ENCODE measurements at regions not wholly inside any gene's neighbourhood (a gene's known extent, or its start where the extent isn't known, plus 50 kb on each side); places are given as distances from the start of the nearest gene placed in this dataset.

DNA sequence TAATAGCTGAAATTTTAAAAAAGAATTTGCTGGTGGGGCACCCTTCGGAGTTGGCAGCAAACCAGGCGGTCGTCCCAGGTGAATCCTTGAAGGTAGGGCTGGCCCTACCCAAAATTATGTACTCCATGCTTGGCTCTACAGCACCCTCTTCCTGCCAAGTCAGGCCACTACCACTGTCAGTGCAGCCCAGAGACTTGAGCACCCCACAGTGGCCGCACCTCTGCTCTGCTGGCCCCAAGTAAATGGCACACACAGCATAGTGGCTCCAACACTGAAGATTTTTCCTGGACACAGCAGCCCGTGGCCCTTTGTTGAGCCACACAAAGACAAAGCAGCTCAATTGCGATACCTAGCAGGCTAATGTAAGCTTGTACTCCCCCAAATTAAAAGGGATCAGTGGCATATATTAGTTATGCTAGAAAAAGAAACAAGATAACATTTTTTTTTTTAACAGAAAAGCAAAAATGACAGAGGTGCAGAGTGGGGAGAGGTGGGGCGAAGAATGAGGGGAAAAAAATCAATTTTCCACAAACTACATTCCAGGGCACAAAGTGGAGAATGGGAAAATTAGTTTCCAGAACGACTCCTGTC is 250.5 kb downstream of the UACA start (continued):
- TF ChIP-seq, protein P1, sequence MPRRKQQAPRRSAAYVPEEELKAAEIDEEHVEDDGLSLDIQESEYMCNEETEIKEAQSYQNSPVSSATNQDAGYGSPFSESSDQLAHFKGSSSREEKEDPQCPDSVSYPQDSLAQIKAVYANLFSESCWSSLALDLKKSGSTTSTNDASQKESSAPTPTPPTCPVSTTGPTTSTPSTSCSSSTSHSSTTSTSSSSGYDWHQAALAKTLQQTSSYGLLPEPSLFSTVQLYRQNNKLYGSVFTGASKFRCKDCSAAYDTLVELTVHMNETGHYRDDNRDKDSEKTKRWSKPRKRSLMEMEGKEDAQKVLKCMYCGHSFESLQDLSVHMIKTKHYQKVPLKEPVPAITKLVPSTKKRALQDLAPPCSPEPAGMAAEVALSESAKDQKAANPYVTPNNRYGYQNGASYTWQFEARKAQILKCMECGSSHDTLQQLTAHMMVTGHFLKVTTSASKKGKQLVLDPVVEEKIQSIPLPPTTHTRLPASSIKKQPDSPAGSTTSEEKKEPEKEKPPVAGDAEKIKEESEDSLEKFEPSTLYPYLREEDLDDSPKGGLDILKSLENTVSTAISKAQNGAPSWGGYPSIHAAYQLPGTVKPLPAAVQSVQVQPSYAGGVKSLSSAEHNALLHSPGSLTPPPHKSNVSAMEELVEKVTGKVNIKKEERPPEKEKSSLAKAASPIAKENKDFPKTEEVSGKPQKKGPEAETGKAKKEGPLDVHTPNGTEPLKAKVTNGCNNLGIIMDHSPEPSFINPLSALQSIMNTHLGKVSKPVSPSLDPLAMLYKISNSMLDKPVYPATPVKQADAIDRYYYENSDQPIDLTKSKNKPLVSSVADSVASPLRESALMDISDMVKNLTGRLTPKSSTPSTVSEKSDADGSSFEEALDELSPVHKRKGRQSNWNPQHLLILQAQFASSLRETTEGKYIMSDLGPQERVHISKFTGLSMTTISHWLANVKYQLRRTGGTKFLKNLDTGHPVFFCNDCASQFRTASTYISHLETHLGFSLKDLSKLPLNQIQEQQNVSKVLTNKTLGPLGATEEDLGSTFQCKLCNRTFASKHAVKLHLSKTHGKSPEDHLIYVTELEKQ (CRISPR knock-in tag; IDR thresholded peaks at IDR 0.05), result no peak
- TF ChIP-seq, protein P2, sequence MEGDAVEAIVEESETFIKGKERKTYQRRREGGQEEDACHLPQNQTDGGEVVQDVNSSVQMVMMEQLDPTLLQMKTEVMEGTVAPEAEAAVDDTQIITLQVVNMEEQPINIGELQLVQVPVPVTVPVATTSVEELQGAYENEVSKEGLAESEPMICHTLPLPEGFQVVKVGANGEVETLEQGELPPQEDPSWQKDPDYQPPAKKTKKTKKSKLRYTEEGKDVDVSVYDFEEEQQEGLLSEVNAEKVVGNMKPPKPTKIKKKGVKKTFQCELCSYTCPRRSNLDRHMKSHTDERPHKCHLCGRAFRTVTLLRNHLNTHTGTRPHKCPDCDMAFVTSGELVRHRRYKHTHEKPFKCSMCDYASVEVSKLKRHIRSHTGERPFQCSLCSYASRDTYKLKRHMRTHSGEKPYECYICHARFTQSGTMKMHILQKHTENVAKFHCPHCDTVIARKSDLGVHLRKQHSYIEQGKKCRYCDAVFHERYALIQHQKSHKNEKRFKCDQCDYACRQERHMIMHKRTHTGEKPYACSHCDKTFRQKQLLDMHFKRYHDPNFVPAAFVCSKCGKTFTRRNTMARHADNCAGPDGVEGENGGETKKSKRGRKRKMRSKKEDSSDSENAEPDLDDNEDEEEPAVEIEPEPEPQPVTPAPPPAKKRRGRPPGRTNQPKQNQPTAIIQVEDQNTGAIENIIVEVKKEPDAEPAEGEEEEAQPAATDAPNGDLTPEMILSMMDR (IDR thresholded peaks at IDR 0.05 in 2 of 3, conservative IDR thresholded peaks at IDR 0.05 in 1 of 3; ENCODE audit: insufficient read depth in 2 of 3, low read depth in 1 of 3, low read length in 3 of 3), result peak; percentile 96 to 100 (median 100)
- TF ChIP-seq FOXA1 (IDR thresholded peaks at IDR 0.05; ENCODE audit: borderline replicate concordance) (no peak), PRMT5 (CRISPR knock-in tag; IDR thresholded peaks at IDR 0.05) (no peak), SRSF1 (IDR thresholded peaks at IDR 0.05; ENCODE audit: low read depth, low read length) (no peak), CHD2 (IDR thresholded peaks at IDR 0.05; ENCODE audit: low read depth, low read length) (no peak), ZNF274 (IDR thresholded peaks at IDR 0.05; ENCODE audit: borderline replicate concordance, low read depth, low read length) (no peak), SMAD4 (CRISPR knock-in tag; conservative IDR thresholded peaks at IDR 0.05) (no peak), RCOR1 (IDR thresholded peaks at IDR 0.05; ENCODE audit: borderline replicate concordance in 1 of 2, low read depth in 2 of 2, low read length in 2 of 2) (peak in 1 of 2 experiments; percentile 9; a peak in 1 of 4 replicates), TEAD2 (tag; IDR thresholded peaks at IDR 0.05) (no peak), DPF2 (IDR thresholded peaks at IDR 0.05) (no peak), RAD21 (CRISPR knock-in tag; conservative IDR thresholded peaks at IDR 0.05 in 1 of 2, IDR thresholded peaks at IDR 0.05 in 1 of 2) (peak; percentile 67 to 86)
- TF ChIP-seq, protein P3, sequence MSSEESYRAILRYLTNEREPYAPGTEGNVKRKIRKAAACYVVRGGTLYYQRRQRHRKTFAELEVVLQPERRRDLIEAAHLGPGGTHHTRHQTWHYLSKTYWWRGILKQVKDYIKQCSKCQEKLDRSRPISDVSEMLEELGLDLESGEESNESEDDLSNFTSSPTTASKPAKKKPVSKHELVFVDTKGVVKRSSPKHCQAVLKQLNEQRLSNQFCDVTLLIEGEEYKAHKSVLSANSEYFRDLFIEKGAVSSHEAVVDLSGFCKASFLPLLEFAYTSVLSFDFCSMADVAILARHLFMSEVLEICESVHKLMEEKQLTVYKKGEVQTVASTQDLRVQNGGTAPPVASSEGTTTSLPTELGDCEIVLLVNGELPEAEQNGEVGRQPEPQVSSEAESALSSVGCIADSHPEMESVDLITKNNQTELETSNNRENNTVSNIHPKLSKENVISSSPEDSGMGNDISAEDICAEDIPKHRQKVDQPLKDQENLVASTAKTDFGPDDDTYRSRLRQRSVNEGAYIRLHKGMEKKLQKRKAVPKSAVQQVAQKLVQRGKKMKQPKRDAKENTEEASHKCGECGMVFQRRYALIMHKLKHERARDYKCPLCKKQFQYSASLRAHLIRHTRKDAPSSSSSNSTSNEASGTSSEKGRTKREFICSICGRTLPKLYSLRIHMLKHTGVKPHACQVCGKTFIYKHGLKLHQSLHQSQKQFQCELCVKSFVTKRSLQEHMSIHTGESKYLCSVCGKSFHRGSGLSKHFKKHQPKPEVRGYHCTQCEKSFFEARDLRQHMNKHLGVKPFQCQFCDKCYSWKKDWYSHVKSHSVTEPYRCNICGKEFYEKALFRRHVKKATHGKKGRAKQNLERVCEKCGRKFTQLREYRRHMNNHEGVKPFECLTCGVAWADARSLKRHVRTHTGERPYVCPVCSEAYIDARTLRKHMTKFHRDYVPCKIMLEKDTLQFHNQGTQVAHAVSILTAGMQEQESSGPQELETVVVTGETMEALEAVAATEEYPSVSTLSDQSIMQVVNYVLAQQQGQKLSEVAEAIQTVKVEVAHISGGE (CRISPR knock-in tag; IDR thresholded peaks at IDR 0.05), result no peak
- TF ChIP-seq, protein P4, sequence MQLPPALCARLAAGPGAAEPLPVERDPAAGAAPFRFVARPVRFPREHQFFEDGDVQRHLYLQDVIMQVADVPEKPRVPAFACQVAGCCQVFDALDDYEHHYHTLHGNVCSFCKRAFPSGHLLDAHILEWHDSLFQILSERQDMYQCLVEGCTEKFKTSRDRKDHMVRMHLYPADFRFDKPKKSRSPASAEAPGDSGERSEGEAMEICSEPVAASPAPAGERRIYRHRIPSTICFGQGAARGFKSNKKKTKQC (CRISPR knock-in tag; IDR thresholded peaks at IDR 0.05), result no peak
- TF ChIP-seq, protein P5, sequence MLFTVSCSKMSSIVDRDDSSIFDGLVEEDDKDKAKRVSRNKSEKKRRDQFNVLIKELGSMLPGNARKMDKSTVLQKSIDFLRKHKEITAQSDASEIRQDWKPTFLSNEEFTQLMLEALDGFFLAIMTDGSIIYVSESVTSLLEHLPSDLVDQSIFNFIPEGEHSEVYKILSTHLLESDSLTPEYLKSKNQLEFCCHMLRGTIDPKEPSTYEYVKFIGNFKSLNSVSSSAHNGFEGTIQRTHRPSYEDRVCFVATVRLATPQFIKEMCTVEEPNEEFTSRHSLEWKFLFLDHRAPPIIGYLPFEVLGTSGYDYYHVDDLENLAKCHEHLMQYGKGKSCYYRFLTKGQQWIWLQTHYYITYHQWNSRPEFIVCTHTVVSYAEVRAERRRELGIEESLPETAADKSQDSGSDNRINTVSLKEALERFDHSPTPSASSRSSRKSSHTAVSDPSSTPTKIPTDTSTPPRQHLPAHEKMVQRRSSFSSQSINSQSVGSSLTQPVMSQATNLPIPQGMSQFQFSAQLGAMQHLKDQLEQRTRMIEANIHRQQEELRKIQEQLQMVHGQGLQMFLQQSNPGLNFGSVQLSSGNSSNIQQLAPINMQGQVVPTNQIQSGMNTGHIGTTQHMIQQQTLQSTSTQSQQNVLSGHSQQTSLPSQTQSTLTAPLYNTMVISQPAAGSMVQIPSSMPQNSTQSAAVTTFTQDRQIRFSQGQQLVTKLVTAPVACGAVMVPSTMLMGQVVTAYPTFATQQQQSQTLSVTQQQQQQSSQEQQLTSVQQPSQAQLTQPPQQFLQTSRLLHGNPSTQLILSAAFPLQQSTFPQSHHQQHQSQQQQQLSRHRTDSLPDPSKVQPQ (CRISPR knock-in tag; IDR thresholded peaks at IDR 0.05; ENCODE audit: borderline replicate concordance), result no peak
